ENCODE measurements at regions not wholly inside any gene's neighbourhood (a gene's known extent, or its start where the extent isn't known, plus 50 kb on each side); places are given as distances from the start of the nearest gene placed in this dataset.

DNA sequence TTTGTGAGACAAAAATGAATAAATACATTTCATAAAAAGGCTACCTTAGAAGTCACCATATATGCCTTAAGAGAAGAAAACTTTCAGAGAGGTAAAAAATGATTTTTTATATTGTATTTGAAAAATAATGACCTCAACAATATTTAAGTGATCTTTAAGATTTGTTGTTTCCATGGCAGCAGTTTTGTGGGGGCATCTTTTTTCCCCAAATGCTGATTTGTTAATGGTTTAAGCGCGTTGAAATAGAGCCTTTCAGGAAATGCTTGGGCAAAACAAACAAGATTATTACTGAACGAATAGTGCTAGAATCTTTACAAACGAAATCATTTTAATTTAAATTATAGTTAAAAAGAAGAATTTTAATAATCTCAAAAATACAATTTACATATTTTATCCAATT is 103.1 kb upstream of the MYO16 start:
- TF ChIP-seq CTCF (IDR thresholded peaks at IDR 0.05): no peak
- no peak for TF ChIP-seq EP300 (IDR thresholded peaks at IDR 0.05)

Data from esophagus muscularis mucosa (tissue), 3 donors.